ENCODE measurements at regions not wholly inside any gene's neighbourhood (a gene's known extent, or its start where the extent isn't known, plus 50 kb on each side); places are given as distances from the start of the nearest gene placed in this dataset.

DNA sequence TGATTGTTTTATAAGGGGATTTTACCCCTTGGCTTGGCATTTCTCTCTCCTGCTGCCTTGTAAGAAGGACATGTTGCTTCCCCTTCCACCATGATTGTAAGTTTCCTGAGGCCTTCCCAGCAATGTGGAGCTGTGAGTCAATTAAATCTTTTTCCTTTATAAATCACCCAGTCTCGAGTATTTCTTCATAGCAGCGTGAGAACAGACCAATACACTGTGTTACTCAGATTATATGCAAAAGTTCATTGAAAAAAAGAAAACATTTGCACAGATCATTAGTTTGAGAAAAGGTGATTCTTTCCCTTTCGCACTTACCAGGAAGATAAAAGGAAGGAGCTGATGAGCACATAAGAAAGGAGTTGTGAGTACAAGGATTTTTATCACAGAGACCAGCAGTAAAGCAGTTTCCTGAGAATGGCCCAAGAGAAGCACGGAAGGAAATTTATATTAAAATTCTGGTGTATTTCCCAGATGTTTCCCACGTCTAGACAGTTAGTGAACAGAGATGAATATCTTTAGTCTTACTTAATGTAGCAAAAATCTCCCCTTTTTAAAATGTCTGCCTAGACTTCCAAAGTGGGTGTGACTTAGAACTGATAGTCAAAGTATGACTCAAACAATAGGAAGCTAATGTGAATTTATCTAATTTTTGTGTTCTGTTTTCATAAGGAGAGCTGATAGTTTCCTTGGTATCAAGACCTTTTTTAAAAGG lies 431.8 kb upstream of the SGCG start:
- TF ChIP-seq, protein P1, sequence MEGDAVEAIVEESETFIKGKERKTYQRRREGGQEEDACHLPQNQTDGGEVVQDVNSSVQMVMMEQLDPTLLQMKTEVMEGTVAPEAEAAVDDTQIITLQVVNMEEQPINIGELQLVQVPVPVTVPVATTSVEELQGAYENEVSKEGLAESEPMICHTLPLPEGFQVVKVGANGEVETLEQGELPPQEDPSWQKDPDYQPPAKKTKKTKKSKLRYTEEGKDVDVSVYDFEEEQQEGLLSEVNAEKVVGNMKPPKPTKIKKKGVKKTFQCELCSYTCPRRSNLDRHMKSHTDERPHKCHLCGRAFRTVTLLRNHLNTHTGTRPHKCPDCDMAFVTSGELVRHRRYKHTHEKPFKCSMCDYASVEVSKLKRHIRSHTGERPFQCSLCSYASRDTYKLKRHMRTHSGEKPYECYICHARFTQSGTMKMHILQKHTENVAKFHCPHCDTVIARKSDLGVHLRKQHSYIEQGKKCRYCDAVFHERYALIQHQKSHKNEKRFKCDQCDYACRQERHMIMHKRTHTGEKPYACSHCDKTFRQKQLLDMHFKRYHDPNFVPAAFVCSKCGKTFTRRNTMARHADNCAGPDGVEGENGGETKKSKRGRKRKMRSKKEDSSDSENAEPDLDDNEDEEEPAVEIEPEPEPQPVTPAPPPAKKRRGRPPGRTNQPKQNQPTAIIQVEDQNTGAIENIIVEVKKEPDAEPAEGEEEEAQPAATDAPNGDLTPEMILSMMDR (IDR thresholded peaks at IDR 0.05), result no peak
- TF ChIP-seq POLR2AphosphoS5 (IDR thresholded peaks at IDR 0.05; ENCODE audit: low read depth, low read length), result no peak
- TF ChIP-seq, protein P2, sequence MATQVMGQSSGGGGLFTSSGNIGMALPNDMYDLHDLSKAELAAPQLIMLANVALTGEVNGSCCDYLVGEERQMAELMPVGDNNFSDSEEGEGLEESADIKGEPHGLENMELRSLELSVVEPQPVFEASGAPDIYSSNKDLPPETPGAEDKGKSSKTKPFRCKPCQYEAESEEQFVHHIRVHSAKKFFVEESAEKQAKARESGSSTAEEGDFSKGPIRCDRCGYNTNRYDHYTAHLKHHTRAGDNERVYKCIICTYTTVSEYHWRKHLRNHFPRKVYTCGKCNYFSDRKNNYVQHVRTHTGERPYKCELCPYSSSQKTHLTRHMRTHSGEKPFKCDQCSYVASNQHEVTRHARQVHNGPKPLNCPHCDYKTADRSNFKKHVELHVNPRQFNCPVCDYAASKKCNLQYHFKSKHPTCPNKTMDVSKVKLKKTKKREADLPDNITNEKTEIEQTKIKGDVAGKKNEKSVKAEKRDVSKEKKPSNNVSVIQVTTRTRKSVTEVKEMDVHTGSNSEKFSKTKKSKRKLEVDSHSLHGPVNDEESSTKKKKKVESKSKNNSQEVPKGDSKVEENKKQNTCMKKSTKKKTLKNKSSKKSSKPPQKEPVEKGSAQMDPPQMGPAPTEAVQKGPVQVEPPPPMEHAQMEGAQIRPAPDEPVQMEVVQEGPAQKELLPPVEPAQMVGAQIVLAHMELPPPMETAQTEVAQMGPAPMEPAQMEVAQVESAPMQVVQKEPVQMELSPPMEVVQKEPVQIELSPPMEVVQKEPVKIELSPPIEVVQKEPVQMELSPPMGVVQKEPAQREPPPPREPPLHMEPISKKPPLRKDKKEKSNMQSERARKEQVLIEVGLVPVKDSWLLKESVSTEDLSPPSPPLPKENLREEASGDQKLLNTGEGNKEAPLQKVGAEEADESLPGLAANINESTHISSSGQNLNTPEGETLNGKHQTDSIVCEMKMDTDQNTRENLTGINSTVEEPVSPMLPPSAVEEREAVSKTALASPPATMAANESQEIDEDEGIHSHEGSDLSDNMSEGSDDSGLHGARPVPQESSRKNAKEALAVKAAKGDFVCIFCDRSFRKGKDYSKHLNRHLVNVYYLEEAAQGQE (IDR thresholded peaks at IDR 0.05; ENCODE audit: insufficient read depth in 1 of 2, low read depth in 2 of 2, low read length in 1 of 2), result no peak
